IgD-negative memory B cell (primary cell): ENCODE measurements at regions not wholly inside any gene's neighbourhood (a gene's known extent, or its start where the extent isn't known, plus 50 kb on each side); places are given as distances from the start of the nearest gene placed in this dataset.
A peak's percentile ranks its signal among the peaks of the same experiment; 100 is the strongest.

ENCODE experiments used
- H3K27ac Mint-ChIP-seq, 3 donors: one replicate each; pipeline ENCODE4 v1.8.0; 2020 to 2022; ENCODE audit warnings: mild to moderate bottlenecking in 3 of 3, mixed read lengths in 3 of 3, moderate library complexity in 1 of 3
- H3K27me3 Mint-ChIP-seq: one replicate; pipeline ENCODE4 v1.8.0; 2021; ENCODE audit warnings: mixed read lengths
- H3K36me3 Mint-ChIP-seq: one replicate; pipeline ENCODE4 v1.8.0; 2020; ENCODE audit warnings: mild to moderate bottlenecking, mixed read lengths
- H3K4me1 Mint-ChIP-seq, 3 donors: one replicate each; pipeline ENCODE4 v1.8.0; 2020 to 2022; ENCODE audit warnings: mixed read lengths in 3 of 3, mild to moderate bottlenecking in 1 of 3
- H3K4me3 Mint-ChIP-seq, 4 donors: one replicate each; pipeline ENCODE4 v1.8.0; 2020 to 2022; ENCODE audit warnings: mild to moderate bottlenecking in 4 of 4, mixed read lengths in 4 of 4, moderate library complexity in 3 of 4
- H3K9me3 Mint-ChIP-seq, 3 donors: one replicate each; pipeline ENCODE4 v1.8.0; 2020 to 2021; ENCODE audit warnings: mixed read lengths in 3 of 3, mild to moderate bottlenecking in 1 of 3

GRCh38 chr7:106957766-106958165 lies 86.7 kb upstream of the PRKAR2B start:
- H3K9me3 Mint-ChIP-seq = peaks cover 0 to 5% (median 0%) of the 10 kb centered on the region in 3 donors
- H3K27me3 Mint-ChIP-seq = peaks cover under 1% of the 10 kb centered on the region
- no peak overlapping the region for H3K27ac Mint-ChIP-seq
- H3K4me1 Mint-ChIP-seq = peaks cover under 1 to 2% (median 2%) of the 10 kb centered on the region in 3 donors
- H3K36me3 Mint-ChIP-seq = peaks cover 6% of the 10 kb centered on the region
- H3K4me3 Mint-ChIP-seq = no peak overlapping the region

DNA sequence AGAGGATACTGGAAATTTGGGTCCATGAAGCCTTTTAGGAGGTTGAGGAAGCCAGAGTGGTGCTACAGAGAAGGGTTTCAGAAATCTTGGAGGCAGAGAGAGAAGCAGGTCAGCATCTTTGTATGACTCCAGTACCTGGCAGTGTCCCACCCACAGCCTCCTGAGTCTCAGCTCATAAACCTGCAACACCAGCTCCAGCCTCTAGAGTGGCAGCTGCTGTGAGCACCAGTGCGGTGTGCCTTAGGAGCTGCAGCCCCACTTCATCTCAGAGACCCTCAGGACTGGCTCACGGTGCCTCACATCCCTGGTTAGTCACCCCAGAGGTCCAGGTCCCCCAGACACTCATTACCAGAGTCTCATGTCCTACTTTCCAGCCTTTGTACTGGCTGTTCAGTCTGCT lies 84.8 kb upstream of the PRKAR2B start:
- Mint-ChIP-seq H3K27ac (no peak overlapping the region), H3K27me3 (peaks cover 3% of the 10 kb centered on the region), H3K36me3 (peaks cover 2% of the 10 kb centered on the region), H3K4me3 (no peak overlapping the region), H3K9me3 (peaks cover 0 to 5% (median 0%) of the 10 kb centered on the region in 3 donors), H3K4me1 (peaks cover 4 to 5% (median 5%) of the 10 kb centered on the region in 3 donors)

GRCh38 chr7:106962751-106963150 lies 81.8 kb upstream of the PRKAR2B start:
- Mint-ChIP-seq H3K9me3 (peaks cover 0 to 2% (median 0%) of the 10 kb centered on the region in 3 donors), H3K27me3 (peaks cover 8% of the 10 kb centered on the region), H3K27ac (no peak overlapping the region), H3K36me3 (peaks cover 4% of the 10 kb centered on the region), H3K4me1 (peaks cover 4 to 5% (median 5%) of the 10 kb centered on the region in 3 donors), H3K4me3 (no peak overlapping the region)

DNA sequence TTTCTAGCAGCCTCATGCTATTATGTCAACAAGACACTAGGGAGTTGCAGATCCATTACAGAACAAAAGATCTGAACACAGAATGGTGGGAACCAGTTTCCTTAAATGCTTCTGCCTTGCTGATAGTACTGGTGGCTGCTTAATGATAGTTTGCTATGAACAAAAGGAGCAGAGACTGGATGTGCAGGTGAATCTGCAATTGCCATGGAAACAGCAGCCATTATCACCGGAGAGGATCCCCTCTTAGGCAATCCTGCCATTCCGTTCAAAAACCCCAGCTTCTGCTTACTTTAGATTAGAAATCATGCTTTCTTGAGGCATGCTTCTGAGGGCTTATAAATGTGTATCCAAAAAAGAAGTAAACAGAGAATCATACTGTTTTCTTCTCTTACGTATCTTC lies 80.0 kb upstream of the PRKAR2B start:
- Mint-ChIP-seq H3K4me3 (no peak overlapping the region), H3K36me3 (peaks cover 4% of the 10 kb centered on the region), H3K4me1 (peaks cover 4 to 5% (median 5%) of the 10 kb centered on the region in 3 donors), H3K9me3 (peaks cover 0 to 2% (median 0%) of the 10 kb centered on the region in 3 donors), H3K27me3 (peaks cover 8% of the 10 kb centered on the region), H3K27ac (no peak overlapping the region)

- Mint-ChIP-seq H3K27ac (no peak overlapping the region), H3K4me3 (peak overlapping the region in 1 of 4 donors; percentile 3), H3K4me1 (peaks cover 4 to 5% (median 5%) of the 10 kb centered on the region in 3 donors), H3K9me3 (peaks cover 0 to 2% (median 0%) of the 10 kb centered on the region in 3 donors), H3K27me3 (peaks cover 8% of the 10 kb centered on the region), H3K36me3 (peaks cover 4% of the 10 kb centered on the region)
These were observed 79.4 kb upstream of the PRKAR2B start for GRCh38 chr7:106965108-106965507.

GRCh38 chr7:106966121-106966520 lies 78.4 kb upstream of the PRKAR2B start:
- Mint-ChIP-seq H3K27ac (no peak overlapping the region), H3K4me1 (peaks cover 4 to 5% (median 5%) of the 10 kb centered on the region in 3 donors), H3K4me3 (no peak overlapping the region), H3K27me3 (peaks cover 8% of the 10 kb centered on the region), H3K9me3 (peaks cover 0 to 2% (median 0%) of the 10 kb centered on the region in 3 donors), H3K36me3 (peaks cover 4% of the 10 kb centered on the region)

- peaks cover 5% of the 10 kb centered on the region for H3K27me3 Mint-ChIP-seq
- H3K36me3 Mint-ChIP-seq = peaks cover 5% of the 10 kb centered on the region
- no peak overlapping the region for H3K4me3 Mint-ChIP-seq
- H3K4me1 Mint-ChIP-seq = no peaks in the 10 kb centered on the region
- H3K27ac Mint-ChIP-seq = no peak overlapping the region
- H3K9me3 Mint-ChIP-seq = peaks cover 0 to 2% (median 0%) of the 10 kb centered on the region in 3 donors
These were observed 76.3 kb upstream of the PRKAR2B start for GRCh38 chr7:106968160-106968559.

- no peak overlapping the region for H3K27ac Mint-ChIP-seq
- H3K36me3 Mint-ChIP-seq = no peaks in the 10 kb centered on the region
- peaks cover 4% of the 10 kb centered on the region for H3K27me3 Mint-ChIP-seq
- H3K9me3 Mint-ChIP-seq = no peaks in the 10 kb centered on the region
- no peaks in the 10 kb centered on the region for H3K4me1 Mint-ChIP-seq
- no peak overlapping the region for H3K4me3 Mint-ChIP-seq
These were observed 65.8 kb upstream of the PRKAR2B start for GRCh38 chr7:106978425-106979420.

DNA sequence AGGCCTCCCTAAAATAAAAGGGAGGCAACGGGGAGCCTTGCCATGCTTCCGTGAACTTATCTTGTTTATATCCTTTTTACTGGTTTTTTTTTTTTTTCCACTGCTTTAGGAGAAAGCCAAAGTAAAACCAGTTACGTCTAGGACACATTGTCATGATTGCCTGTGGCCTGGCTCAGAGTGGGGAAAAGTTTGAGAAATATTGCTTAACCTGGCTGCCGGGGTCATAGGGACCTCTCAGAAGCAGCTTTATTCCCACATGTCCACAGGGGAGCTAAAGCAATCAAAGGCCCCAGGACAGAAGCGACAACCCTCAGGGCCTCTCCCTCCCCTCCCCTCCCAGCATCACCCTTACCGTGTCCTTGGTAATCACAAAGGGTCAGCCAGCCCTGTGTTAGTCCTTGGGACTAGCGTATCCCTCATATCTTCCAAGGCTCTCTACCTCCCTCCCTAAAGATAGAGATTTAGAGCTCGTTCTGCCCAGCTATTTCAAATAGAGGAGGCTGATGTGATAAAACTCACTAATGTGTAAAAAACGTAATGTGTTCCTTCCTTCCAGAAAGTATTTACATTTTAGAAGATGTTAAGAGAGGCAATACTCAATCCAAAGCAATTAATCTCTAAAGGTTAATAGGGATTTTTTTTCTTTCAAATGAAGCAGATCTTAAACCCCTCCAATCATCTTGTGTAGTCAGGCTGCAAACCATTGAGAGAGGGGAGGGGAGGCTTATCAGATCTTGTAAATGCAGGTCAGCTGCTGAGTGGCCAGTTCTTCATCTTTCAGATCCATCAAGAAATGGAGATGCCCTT lies 64.8 kb upstream of the PRKAR2B start:
- Mint-ChIP-seq H3K4me3 (no peak overlapping the region), H3K27me3 (peaks cover 4% of the 10 kb centered on the region), H3K9me3 (no peaks in the 10 kb centered on the region), H3K36me3 (no peaks in the 10 kb centered on the region), H3K4me1 (no peaks in the 10 kb centered on the region), H3K27ac (no peak overlapping the region)

- H3K4me3 Mint-ChIP-seq = no peak overlapping the region
These were observed 64.2 kb upstream of the PRKAR2B start for GRCh38 chr7:106980358-106980685.

DNA sequence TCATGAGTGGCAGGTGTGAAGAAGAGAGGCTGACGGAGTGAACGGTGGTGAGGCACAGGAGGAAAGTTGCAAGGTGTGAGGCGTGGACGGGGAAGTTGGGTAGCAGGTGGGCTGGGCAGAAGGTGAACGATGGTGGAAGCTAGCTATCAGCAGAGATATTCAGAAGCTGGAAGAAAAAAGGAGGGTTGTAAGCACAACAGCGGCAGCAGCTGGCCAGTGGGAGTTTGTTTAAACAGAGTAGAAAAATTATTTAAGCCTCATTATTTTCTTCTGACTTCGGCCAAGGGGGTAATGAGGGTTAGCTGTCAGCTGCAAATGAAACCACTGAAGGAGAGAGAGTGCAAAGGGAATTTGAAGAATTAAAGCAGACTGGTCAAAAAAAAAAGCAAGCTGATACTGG lies 62.1 kb upstream of the PRKAR2B start:
- Mint-ChIP-seq H3K4me1 (no peaks in the 10 kb centered on the region), H3K27ac (no peak overlapping the region), H3K36me3 (no peaks in the 10 kb centered on the region), H3K9me3 (no peaks in the 10 kb centered on the region), H3K4me3 (no peak overlapping the region), H3K27me3 (peaks cover 4% of the 10 kb centered on the region)

More at GRCh38 chr7:106980358-106980685, 64.2 kb upstream of the PRKAR2B start:
- Mint-ChIP-seq H3K27ac (no peak overlapping the region), H3K36me3 (no peaks in the 10 kb centered on the region), H3K4me1 (no peaks in the 10 kb centered on the region), H3K9me3 (no peaks in the 10 kb centered on the region), H3K27me3 (peaks cover 4% of the 10 kb centered on the region)

GRCh38 chr7:106984034-106984433 lies 60.5 kb upstream of the PRKAR2B start:
- no peaks in the 10 kb centered on the region for H3K9me3 Mint-ChIP-seq

GRCh38 chr7:106986450-106986977 lies 58.0 kb upstream of the PRKAR2B start:
- H3K27me3 Mint-ChIP-seq = peaks cover 4% of the 10 kb centered on the region
- no peaks in the 10 kb centered on the region for H3K4me1 Mint-ChIP-seq
- no peak overlapping the region for H3K4me3 Mint-ChIP-seq
- no peaks in the 10 kb centered on the region for H3K9me3 Mint-ChIP-seq
- peaks cover 2% of the 10 kb centered on the region for H3K36me3 Mint-ChIP-seq
- no peak overlapping the region for H3K27ac Mint-ChIP-seq

More at GRCh38 chr7:106984034-106984433, 60.5 kb upstream of the PRKAR2B start:
- Mint-ChIP-seq H3K4me1 (no peaks in the 10 kb centered on the region), H3K36me3 (peaks cover 2% of the 10 kb centered on the region), H3K4me3 (no peak overlapping the region), H3K27ac (no peak overlapping the region), H3K27me3 (peaks cover 4% of the 10 kb centered on the region)

GRCh38 chr7:106987777-106988176 lies 56.7 kb upstream of the PRKAR2B start:
- H3K27me3 Mint-ChIP-seq = no peaks in the 10 kb centered on the region
- H3K4me3 Mint-ChIP-seq = no peak overlapping the region
- H3K9me3 Mint-ChIP-seq = no peaks in the 10 kb centered on the region
- peak overlapping the region in 1 of 3 donors; percentile 21 for H3K27ac Mint-ChIP-seq
- H3K36me3 Mint-ChIP-seq = peaks cover 2% of the 10 kb centered on the region
- H3K4me1 Mint-ChIP-seq = no peaks in the 10 kb centered on the region

- Mint-ChIP-seq H3K36me3 (peaks cover 2% of the 10 kb centered on the region), H3K27me3 (peaks cover 12% of the 10 kb centered on the region), H3K9me3 (no peaks in the 10 kb centered on the region), H3K27ac (no peak overlapping the region), H3K4me3 (no peak overlapping the region), H3K4me1 (no peaks in the 10 kb centered on the region)
These were observed 52.0 kb upstream of the PRKAR2B start for GRCh38 chr7:106992511-106992910.
